AG10803 (cell line): ENCODE measurements at regions not wholly inside any gene's neighbourhood (a gene's known extent, or its start where the extent isn't known, plus 50 kb on each side); places are given as distances from the start of the nearest gene placed in this dataset.

Source experiments
- DNase-seq: peaks from one replicate; pipeline ENCODE4 v3.0.0; 2010; ENCODE audit warnings: low read depth
- H3K4me3 ChIP-seq: 2 replicates; pipeline ENCODE4 v1.5.1; 2011; ENCODE audit warnings: mild to moderate bottlenecking, low read length, control low read depth
- CTCF ChIP-seq: conservative IDR thresholded peaks from 2 replicates; pipeline ENCODE4 v1.5.1; 2011; ENCODE audit warnings: mild to moderate bottlenecking, low read length, control low read depth, inconsistent platforms

GRCh38 chr15:87781959-87782625, 474.4 kb downstream of the NTRK3 start:
- DNase-seq, result no peak
- no peak for TF ChIP-seq CTCF
- H3K4me3 ChIP-seq, result no peak overlapping the region

GRCh38 chr15:87779746-87780145, 476.8 kb downstream of the NTRK3 start:
- no peak overlapping the region for H3K4me3 ChIP-seq
- no peak for TF ChIP-seq CTCF
- DNase-seq, result no peak

- TF ChIP-seq CTCF, result no peak
- DNase-seq, result no peak
- H3K4me3 ChIP-seq, result no peak overlapping the region
Measured at GRCh38 chr15:87778358-87778757, 478.2 kb downstream of the NTRK3 start.

GRCh38 chr15:87777054-87777561, 479.4 kb downstream of the NTRK3 start:
- DNase-seq, result peak; percentile 86
- H3K4me3 ChIP-seq, result no peak overlapping the region
- no peak for TF ChIP-seq CTCF

GRCh38 chr15:87767516-87767915, 489.0 kb downstream of the NTRK3 start:
- peak; percentile 31 for DNase-seq
- TF ChIP-seq CTCF, result no peak
- H3K4me3 ChIP-seq, result no peak overlapping the region

- DNase-seq, result peak; percentile 90
- TF ChIP-seq CTCF, result no peak
- H3K4me3 ChIP-seq, result no peak overlapping the region
Measured at GRCh38 chr15:87764461-87765240, 491.9 kb downstream of the NTRK3 start.

GRCh38 chr15:87763837-87764236, 492.7 kb downstream of the NTRK3 start:
- no peak overlapping the region for H3K4me3 ChIP-seq
- no peak for TF ChIP-seq CTCF
- DNase-seq, result no peak
